Neutrophil (primary cell): ENCODE measurements at regions not wholly inside any gene's neighbourhood (a gene's known extent, or its start where the extent isn't known, plus 50 kb on each side); places are given as distances from the start of the nearest gene placed in this dataset.

ENCODE experiments used
- H3K27ac ChIP-seq: fragments of 200-600 bp; sonication (generic); 2 replicates; pipeline ENCODE4 v1.5.1; 2016; ENCODE audit warnings: mild to moderate bottlenecking, moderate library complexity
- H3K27me3 ChIP-seq: fragments of 200-600 bp; sonication (generic); 2 replicates; pipeline ENCODE4 v1.6.0; 2016; ENCODE audit warnings: mild to moderate bottlenecking
- H3K36me3 ChIP-seq: fragments of 200-600 bp; sonication (generic); 2 replicates; pipeline ENCODE4 v1.5.1; 2017
- H3K4me1 ChIP-seq, 2 experiments: fragments of 200-600 bp in 1 of 2; sonication (generic) in 1 of 2; 1 replicate in 1 of 2; 2 replicates in 1 of 2; pipeline versions ENCODE4 v1.5.1 to v1.6.1; 2013 to 2016; ENCODE audit warnings: low read depth in 1 of 2, low read length in 1 of 2, mild to moderate bottlenecking in 1 of 2, moderate library complexity in 1 of 2; ENCODE audit not compliant: control insufficient read depth in 1 of 2, insufficient read depth in 1 of 2
- H3K4me3 ChIP-seq, 2 experiments: fragments of 200-600 bp in 1 of 2; sonication (generic) in 1 of 2; 1 replicate in 1 of 2; 2 replicates in 1 of 2; pipeline ENCODE4 v1.5.1; 2013 to 2016; ENCODE audit warnings: low read depth in 1 of 2, low read length in 1 of 2, mild to moderate bottlenecking in 1 of 2, moderate library complexity in 1 of 2
- H3K9me3 ChIP-seq: fragments of 200-600 bp; sonication (generic); 2 replicates; pipeline ENCODE4 v1.5.1; 2016
- TF ChIP-seq, protein P1 (sequence below): fragments of 200-600 bp; sonication (generic); IDR thresholded peaks from 2 replicates; pipeline ENCODE4 v1.5.1; 2016; ENCODE audit warnings: antibody characterized with exemption

DNA sequence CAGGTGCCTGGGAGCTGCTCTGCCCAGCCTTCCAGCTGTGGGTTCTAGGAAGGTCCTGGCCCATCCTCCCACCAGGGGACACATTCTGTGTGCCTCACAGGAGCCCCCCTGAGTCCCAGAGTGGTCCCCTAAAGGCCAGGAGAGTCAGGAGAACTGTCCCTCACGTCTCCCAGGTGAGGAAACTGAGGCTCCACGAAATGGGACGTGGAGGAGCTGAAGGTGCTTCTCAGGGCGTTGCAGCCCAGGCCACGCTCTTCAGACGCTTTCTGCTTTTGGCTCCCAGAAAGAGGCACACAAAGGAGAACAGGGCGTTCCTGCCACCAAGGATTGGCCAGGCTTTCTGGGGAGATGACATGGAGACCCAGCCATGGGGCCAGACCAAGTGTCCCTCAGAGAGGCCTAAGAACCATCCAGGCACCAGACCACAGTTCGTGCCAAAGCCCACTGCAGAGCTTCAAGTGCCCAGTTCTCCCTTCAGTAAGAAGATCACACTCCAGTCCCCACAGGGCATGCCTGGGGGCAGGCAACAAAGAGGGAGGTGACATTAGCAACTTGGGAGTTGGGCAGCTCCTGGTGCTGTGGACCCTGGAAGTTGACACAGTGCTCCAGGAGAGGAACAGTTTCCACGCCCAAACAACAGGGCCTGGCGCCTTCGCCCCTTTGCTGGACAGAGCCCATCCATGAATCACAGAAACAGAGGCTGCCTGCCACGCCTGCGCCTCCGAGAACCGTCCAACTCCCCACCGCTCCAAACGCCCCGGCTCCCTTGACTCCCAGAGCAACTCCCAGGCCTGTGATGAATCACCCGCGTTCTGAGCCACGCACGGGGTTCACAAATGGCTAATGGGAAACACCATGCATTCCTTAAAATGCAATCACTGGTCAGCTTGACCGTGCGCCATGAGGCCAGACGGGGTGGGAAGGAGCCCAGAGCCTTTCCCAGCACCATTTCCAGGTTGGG lies 589.2 kb downstream of the BRD1 start:
- Histone ChIP-seq H3K4me1 (no peaks in the 10 kb centered on the region), H3K9me3 (no peaks in the 10 kb centered on the region), H3K36me3 (no peaks in the 10 kb centered on the region), H3K4me3 (no peak overlapping the region), H3K27me3 (no peaks in the 10 kb centered on the region), H3K27ac (no peak overlapping the region)
- TF ChIP-seq, protein P1, sequence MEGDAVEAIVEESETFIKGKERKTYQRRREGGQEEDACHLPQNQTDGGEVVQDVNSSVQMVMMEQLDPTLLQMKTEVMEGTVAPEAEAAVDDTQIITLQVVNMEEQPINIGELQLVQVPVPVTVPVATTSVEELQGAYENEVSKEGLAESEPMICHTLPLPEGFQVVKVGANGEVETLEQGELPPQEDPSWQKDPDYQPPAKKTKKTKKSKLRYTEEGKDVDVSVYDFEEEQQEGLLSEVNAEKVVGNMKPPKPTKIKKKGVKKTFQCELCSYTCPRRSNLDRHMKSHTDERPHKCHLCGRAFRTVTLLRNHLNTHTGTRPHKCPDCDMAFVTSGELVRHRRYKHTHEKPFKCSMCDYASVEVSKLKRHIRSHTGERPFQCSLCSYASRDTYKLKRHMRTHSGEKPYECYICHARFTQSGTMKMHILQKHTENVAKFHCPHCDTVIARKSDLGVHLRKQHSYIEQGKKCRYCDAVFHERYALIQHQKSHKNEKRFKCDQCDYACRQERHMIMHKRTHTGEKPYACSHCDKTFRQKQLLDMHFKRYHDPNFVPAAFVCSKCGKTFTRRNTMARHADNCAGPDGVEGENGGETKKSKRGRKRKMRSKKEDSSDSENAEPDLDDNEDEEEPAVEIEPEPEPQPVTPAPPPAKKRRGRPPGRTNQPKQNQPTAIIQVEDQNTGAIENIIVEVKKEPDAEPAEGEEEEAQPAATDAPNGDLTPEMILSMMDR = no peak

GRCh38 chr22:49237703-49238102 lies 590.0 kb downstream of the BRD1 start:
- no peak overlapping the region for H3K4me3 ChIP-seq
- H3K27ac ChIP-seq = no peak overlapping the region
- no peaks in the 10 kb centered on the region for H3K36me3 ChIP-seq
- H3K4me1 ChIP-seq = no peaks in the 10 kb centered on the region
- no peaks in the 10 kb centered on the region for H3K9me3 ChIP-seq
- H3K27me3 ChIP-seq = no peaks in the 10 kb centered on the region
- TF ChIP-seq, protein P1 = no peak

DNA sequence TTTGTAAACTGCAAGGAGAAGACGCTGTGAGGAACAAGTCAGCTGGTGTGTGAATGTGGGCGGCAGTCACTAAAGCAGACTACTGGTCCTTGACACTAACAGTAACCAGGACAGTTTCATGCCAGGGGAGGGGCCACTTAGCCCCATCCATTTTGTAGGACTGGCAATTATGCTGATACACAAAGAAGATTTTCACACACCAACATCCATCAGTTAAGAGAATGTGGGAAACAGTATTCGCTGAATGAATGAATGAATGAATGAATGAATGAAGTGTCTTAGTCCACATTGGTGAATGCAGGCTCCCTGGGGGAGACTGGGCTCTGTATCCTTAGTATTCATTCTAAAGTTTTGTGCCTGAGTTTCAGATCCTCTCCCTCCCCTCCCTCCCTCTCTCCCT lies 590.4 kb downstream of the BRD1 start:
- H3K27ac ChIP-seq = no peak overlapping the region
- no peaks in the 10 kb centered on the region for H3K36me3 ChIP-seq
- TF ChIP-seq, protein P1 = no peak
- no peaks in the 10 kb centered on the region for H3K9me3 ChIP-seq
- H3K4me1 ChIP-seq = no peaks in the 10 kb centered on the region
- H3K27me3 ChIP-seq = no peaks in the 10 kb centered on the region
- no peak overlapping the region for H3K4me3 ChIP-seq

DNA sequence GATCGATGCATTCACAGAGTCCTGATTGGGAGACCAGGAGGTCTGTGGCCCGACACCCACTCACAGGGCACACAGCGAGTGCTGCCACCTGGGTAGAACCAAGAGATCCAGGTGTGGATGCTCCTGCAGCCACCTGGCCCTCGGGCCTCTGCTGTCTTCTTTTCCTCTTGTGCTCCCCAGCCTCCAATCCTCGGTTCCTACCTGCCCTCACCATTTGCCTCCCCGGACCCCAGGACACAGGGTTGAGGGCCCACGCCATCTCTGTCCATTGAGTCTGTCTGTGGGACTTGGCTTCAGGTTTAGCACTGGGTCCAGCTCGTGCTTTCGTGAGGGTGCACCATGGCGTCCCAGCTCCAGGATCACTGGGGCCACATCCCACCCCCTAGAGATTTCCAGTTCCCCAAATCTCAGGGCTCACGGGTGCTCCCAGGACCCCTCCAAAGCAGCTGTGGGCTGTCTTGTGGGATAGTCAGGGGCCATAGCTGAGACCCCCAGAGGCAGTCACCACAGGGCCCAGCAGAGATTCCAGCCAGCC lies 591.1 kb downstream of the BRD1 start:
- H3K4me1 ChIP-seq = no peaks in the 10 kb centered on the region
- H3K27ac ChIP-seq = no peak overlapping the region
- TF ChIP-seq, protein P1 = no peak
- H3K36me3 ChIP-seq = no peaks in the 10 kb centered on the region
- no peak overlapping the region for H3K4me3 ChIP-seq
- no peaks in the 10 kb centered on the region for H3K9me3 ChIP-seq
- H3K27me3 ChIP-seq = no peaks in the 10 kb centered on the region

DNA sequence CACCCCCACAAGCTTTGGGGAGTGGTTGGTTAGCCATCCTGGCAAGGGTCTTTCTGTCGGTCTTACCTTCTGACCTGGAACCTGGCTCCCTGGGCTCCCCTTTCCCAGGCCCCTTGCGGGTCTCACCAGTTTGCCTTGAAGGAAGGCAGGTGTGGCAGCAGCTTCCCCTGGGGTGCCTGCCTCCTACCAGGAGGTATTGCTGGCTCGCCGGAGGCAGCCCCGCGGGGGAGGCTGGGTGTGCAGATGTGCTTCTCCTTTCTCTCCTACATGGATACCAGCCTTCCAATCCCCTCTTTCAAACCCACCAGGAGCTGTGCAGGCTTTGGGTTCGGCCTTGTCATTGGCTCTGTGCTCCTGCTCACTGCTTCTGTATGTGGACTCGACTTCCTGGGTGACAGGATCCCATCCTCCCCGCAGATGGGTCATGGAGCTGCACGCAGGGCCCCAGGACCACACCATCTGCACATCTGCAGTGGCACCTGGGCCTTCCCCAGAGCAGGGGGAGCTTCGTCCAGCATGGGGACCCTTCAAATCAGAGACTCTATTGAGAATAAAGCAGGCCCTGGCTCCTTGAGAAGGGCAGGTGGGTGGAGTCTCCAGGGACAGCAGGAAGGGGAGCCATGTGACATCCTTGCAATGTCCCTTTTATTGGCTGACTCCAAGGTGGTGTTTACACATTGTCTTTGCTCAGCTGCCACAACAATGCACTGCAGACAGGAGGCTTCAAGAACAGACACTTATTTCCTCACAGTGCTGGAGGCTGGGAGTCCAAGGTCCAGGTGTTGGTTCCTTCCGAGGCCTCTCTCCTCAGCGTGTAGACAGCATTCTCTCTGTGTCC lies 592.0 kb downstream of the BRD1 start:
- no peaks in the 10 kb centered on the region for H3K27me3 ChIP-seq
- no peak overlapping the region for H3K27ac ChIP-seq
- H3K4me1 ChIP-seq = no peaks in the 10 kb centered on the region
- H3K4me3 ChIP-seq = no peak overlapping the region
- TF ChIP-seq, protein P1 = no peak
- no peaks in the 10 kb centered on the region for H3K36me3 ChIP-seq
- H3K9me3 ChIP-seq = no peaks in the 10 kb centered on the region
